SK-N-SH (cell line): ENCODE measurements at regions not wholly inside any gene's neighbourhood (a gene's known extent, or its start where the extent isn't known, plus 50 kb on each side); places are given as distances from the start of the nearest gene placed in this dataset.

Source experiments
- CTCF ChIA-PET: fragments of 300-600, 350-600 bp; formaldehyde crosslinking; extraction: SDS; loops from one replicate; lab custom pipeline; 2021; lab: Yijun Ruan, JAX
- POLR2A ChIA-PET: fragments of 350-600 bp; sonication (Branson Sonifier 250); formaldehyde crosslinking; extraction: SDS; loops from one replicate; lab custom pipeline; 2020; ENCODE audit warnings: antibody characterized with exemption, inconsistent platforms; lab: Yijun Ruan, JAX
- DNase-seq: peaks from one replicate; pipeline ENCODE4 v3.0.0; 2012
- H2AFZ ChIP-seq: fragments of 200-600 bp; sonication (generic); 2 replicates; pipeline ENCODE4 v1.8.1; 2016; ENCODE audit warnings: antibody characterized with exemption, mild to moderate bottlenecking, low read depth
- H3F3A ChIP-seq: fragments of 200-600 bp; sonication (generic); replicated peaks from 2 replicates; pipeline ENCODE3; 2016; ENCODE audit warnings: antibody characterized with exemption, mild to moderate bottlenecking; ENCODE audit not compliant: insufficient read depth
- H3K27ac ChIP-seq, 2 experiments: fragments of 200-500 bp in 1 of 2; fragments of 200-600 bp in 1 of 2; sonication (Bioruptor generic) in 1 of 2; sonication (generic), shearing (Covaris generic) in 1 of 2; 2 replicates each; pipeline versions ENCODE4 v1.5.1 to v1.6.1; 2014 to 2016; ENCODE audit warnings: low read depth in 2 of 2, inconsistent platforms in 1 of 2, low read length in 1 of 2, mild to moderate bottlenecking in 1 of 2, mixed read lengths in 1 of 2
- H3K27me3 ChIP-seq: fragments of 200-600 bp; sonication (generic), shearing (Covaris generic); 2 replicates; pipeline ENCODE4 v1.6.1; 2016; ENCODE audit warnings: mixed run types; ENCODE audit not compliant: insufficient read depth
- H3K36me3 ChIP-seq, 2 experiments: fragments of 200-500 bp in 1 of 2; fragments of 200-600 bp in 1 of 2; sonication (Bioruptor generic) in 1 of 2; sonication (generic) in 1 of 2; replicated peaks in 1 of 2; 2 replicates each; pipeline versions ENCODE3 to v1.5.1; 2014 to 2016; ENCODE audit warnings: low read length in 1 of 2, mild to moderate bottlenecking in 1 of 2; ENCODE audit not compliant: insufficient read depth in 2 of 2, control insufficient read depth in 1 of 2
- H3K4me1 ChIP-seq, 2 experiments: fragments of 200-500 bp in 1 of 2; fragments of 200-600 bp in 1 of 2; sonication (Bioruptor generic) in 1 of 2; sonication (generic), shearing (Covaris generic) in 1 of 2; 2 replicates each; pipeline versions ENCODE4 v1.5.1 to v1.6.1; 2014 to 2016; ENCODE audit warnings: low read depth in 1 of 2, low read length in 1 of 2, mixed run types in 1 of 2; ENCODE audit not compliant: insufficient read depth in 2 of 2, control insufficient read depth in 1 of 2
- H3K4me2 ChIP-seq: fragments of 200-600 bp; sonication (generic), shearing (Covaris generic); 2 replicates; pipeline ENCODE4 v1.6.1; 2017; ENCODE audit warnings: mixed run types
- H3K4me3 ChIP-seq, 2 experiments: fragments of 200-500 bp in 1 of 2; fragments of 200-600 bp in 1 of 2; sonication (Bioruptor generic) in 1 of 2; sonication (generic), shearing (Covaris generic) in 1 of 2; 2 replicates each; pipeline versions ENCODE4 v1.5.1 to v1.8.1; 2014 to 2016; ENCODE audit warnings: low read depth in 2 of 2, inconsistent platforms in 1 of 2, low read length in 1 of 2, mild to moderate bottlenecking in 1 of 2, mixed read lengths in 1 of 2, moderate library complexity in 1 of 2
- H3K79me2 ChIP-seq: fragments of 200-600 bp; sonication (generic); 2 replicates; pipeline ENCODE4 v1.8.1; 2017; ENCODE audit warnings: mild to moderate bottlenecking; ENCODE audit not compliant: insufficient read depth
- H3K9ac ChIP-seq: fragments of 200-600 bp; sonication (generic); 2 replicates; pipeline ENCODE4 v1.6.1; 2017; ENCODE audit warnings: mixed run types
- H3K9me2 ChIP-seq: fragments of 200-600 bp; sonication (generic); 2 replicates; pipeline ENCODE4 v1.6.1; 2017; ENCODE audit warnings: mixed run types
- H3K9me3 ChIP-seq: fragments of 200-600 bp; sonication (generic); 2 replicates; pipeline ENCODE4 v1.6.1; 2017; ENCODE audit warnings: mixed run types, mild to moderate bottlenecking, moderate library complexity
- H4K20me1 ChIP-seq: fragments of 200-600 bp; sonication (generic); 2 replicates; pipeline ENCODE4 v1.6.1; 2017; ENCODE audit warnings: mild to moderate bottlenecking, mixed run types; ENCODE audit not compliant: insufficient read depth
- CTCF ChIP-seq: fragments of 200-600 bp; sonication (generic); IDR thresholded peaks from 2 replicates; pipeline ENCODE4 v1.6.1; 2017; ENCODE audit warnings: antibody characterized with exemption, mild to moderate bottlenecking, moderate library complexity
- FOXM1 ChIP-seq: IDR thresholded peaks from 2 replicates; pipeline ENCODE4 v1.4.0; 2012; ENCODE audit warnings: low read depth, mild to moderate bottlenecking
- JUND ChIP-seq: IDR thresholded peaks from 2 replicates; pipeline ENCODE4 v1.4.0; 2012
- MXI1 ChIP-seq: IDR thresholded peaks from 2 replicates; pipeline ENCODE4 v1.6.1; 2012; ENCODE audit warnings: mild to moderate bottlenecking, low read depth, low read length, improper control_type of control experiment
- RAD21 ChIP-seq: IDR thresholded peaks from 2 replicates; pipeline ENCODE4 v1.6.1; 2012; ENCODE audit warnings: mild to moderate bottlenecking, low read length
- RCOR1 ChIP-seq: fragments of 150-350 bp; IDR thresholded peaks from 2 replicates; pipeline ENCODE4 v1.6.1; 2017; ENCODE audit warnings: antibody characterized with exemption, low read length
- REST ChIP-seq: IDR thresholded peaks from 2 replicates; pipeline ENCODE4 v1.6.1; 2012; ENCODE audit warnings: mild to moderate bottlenecking, low read depth, low read length, moderate library complexity
- RFX5 ChIP-seq: IDR thresholded peaks from 2 replicates; pipeline ENCODE4 v1.6.1; 2012; ENCODE audit warnings: mild to moderate bottlenecking, improper control_type of control experiment, low read length
- RXRA ChIP-seq: IDR thresholded peaks from 2 replicates; pipeline ENCODE4 v1.4.0; 2012; ENCODE audit warnings: low read depth, mild to moderate bottlenecking, borderline replicate concordance
- SMC3 ChIP-seq: IDR thresholded peaks from 2 replicates; pipeline ENCODE4 v1.6.1; 2012; ENCODE audit warnings: low read depth, low read length, improper control_type of control experiment
- USF2 ChIP-seq: fragments of 150-350 bp; IDR thresholded peaks from 2 replicates; pipeline ENCODE4 v1.6.1; 2017; ENCODE audit warnings: antibody characterized with exemption, low read length, low read depth, borderline replicate concordance
- WGBS: methylation state at CpG from one replicate; pipeline ENCODE4 v1.1.6; 2017; ENCODE audit warnings: low lambda C conversion rate; 5-methylcytosine and 5-hydroxymethylcytosine counted together

GRCh38 chr5:18380729-18381362 lies 746.6 kb downstream of the TAF11L14 start:
- H3K4me1 ChIP-seq, result peaks cover 0 to under 1% of the 10 kb centered on the region in 2 experiments; a peak in 2 of 4 replicates
- ChIA-PET POLR2A (no interaction called here), CTCF (interaction anchor here (1.0 to 2.3 kb wide), 2 partner anchors 13 to 317 kb away, joined by 3 to 14 read pairs; no protein-coding TSS in a partner anchor)
- no peaks in the 10 kb centered on the region for H3K9me2 ChIP-seq
- no peak overlapping the region for H3K4me3 ChIP-seq
- no peaks in the 10 kb centered on the region for H3K79me2 ChIP-seq
- 11% methylated on average over 2 of the region's 2 CpGs for WGBS
- DNase-seq, result no peak
- H4K20me1 ChIP-seq, result no peaks in the 10 kb centered on the region
- H3K36me3 ChIP-seq, result no peaks in the 10 kb centered on the region
- H3K27me3 ChIP-seq, result no peaks in the 10 kb centered on the region
- H2AFZ ChIP-seq, result no peak overlapping the region
- TF ChIP-seq CTCF, result no peak
- no peak for TF ChIP-seq RXRA
- no peak for TF ChIP-seq JUND
- TF ChIP-seq USF2, result no peak
- no peak for TF ChIP-seq MXI1
- TF ChIP-seq FOXM1, result no peak
- TF ChIP-seq, all 33 proteins: peak for 0
- Histone ChIP-seq H3K9me3 (no peaks in the 10 kb centered on the region), H3F3A (no peaks in the 10 kb centered on the region), H3K27ac (no peak overlapping the region), H3K9ac (no peak overlapping the region), H3K4me2 (no peak overlapping the region)

GRCh38 chr5:18393565-18394442 lies 759.5 kb downstream of the TAF11L14 start:
- H3K79me2 ChIP-seq, result no peaks in the 10 kb centered on the region
- 21% methylated on average over 16 of the region's 17 CpGs for WGBS
- no peak overlapping the region; a peak in 1 of 4 replicates for H3K27ac ChIP-seq
- POLR2A ChIA-PET, result no interaction called here
- H4K20me1 ChIP-seq, result no peaks in the 10 kb centered on the region
- H3K4me2 ChIP-seq, result peak overlapping the region; percentile 50
- peak overlapping the region in 1 of 2 experiments; percentile 40; a peak in 1 of 4 replicates for H3K4me3 ChIP-seq
- H2AFZ ChIP-seq, result no peak overlapping the region
- TF ChIP-seq SMC3 (peak; percentile 67), RFX5 (no peak), RCOR1 (no peak), RAD21 (peak; percentile 84), REST (peak; percentile 62; the same call in 1 of the 2 replicates), CTCF (peak; percentile 94)
- TF ChIP-seq, all 33 proteins: peak for 4
- no peaks in the 10 kb centered on the region for H3K9me2 ChIP-seq
- CTCF ChIA-PET, result interaction anchor here (0.6 to 3.2 kb wide), 20 partner anchors 10 to 1215 kb away, joined by 3 to 21 read pairs (median 4); no protein-coding TSS in a partner anchor
- H3K36me3 ChIP-seq, result no peaks in the 10 kb centered on the region
- no peaks in the 10 kb centered on the region for H3F3A ChIP-seq
- peak; percentile 58 for DNase-seq
- no peaks in the 10 kb centered on the region for H3K9me3 ChIP-seq
- H3K9ac ChIP-seq, result no peak overlapping the region
- H3K4me1 ChIP-seq, result peaks cover 0 to 8% of the 10 kb centered on the region in 2 experiments; a peak in 2 of 4 replicates
- no peaks in the 10 kb centered on the region for H3K27me3 ChIP-seq
